ENCODE measurements at regions not wholly inside any gene's neighbourhood (a gene's known extent, or its start where the extent isn't known, plus 50 kb on each side); places are given as distances from the start of the nearest gene placed in this dataset.

GRCh38 chr9:68627104-68627503, 77.9 kb upstream of the PIP5K1B start:
- TF ChIP-seq CTCF (IDR thresholded peaks at IDR 0.05) (no peak), POLR2A (IDR thresholded peaks at IDR 0.05) (no peak)
